ENCODE measurements at regions not wholly inside any gene's neighbourhood (a gene's known extent, or its start where the extent isn't known, plus 50 kb on each side); places are given as distances from the start of the nearest gene placed in this dataset.

DNA sequence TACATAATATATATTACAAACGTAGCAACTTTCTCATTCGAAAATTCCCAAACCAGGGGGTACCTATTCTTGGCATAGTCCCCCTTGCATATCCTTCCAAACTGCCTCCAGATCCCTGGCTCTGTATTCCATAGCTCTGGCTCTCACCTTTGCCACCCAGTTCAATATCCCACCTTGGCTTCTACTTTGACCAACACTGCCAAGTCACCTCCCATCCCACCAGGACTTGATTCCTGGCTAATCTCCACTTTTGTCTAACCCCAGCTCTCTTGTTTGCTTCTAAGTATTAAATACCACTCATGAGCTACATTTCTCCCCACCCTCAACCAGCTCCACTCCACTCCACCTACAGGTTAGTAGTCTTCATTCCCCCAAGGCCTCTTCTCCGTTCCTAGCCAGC lies 103.2 kb upstream of the WDR75 start:
- no peak for DNase-seq (ENCODE audit: low read depth, low spot score)
- ChIA-PET CTCF (no interaction called here), SMC1A (ENCODE audit: uncharacterized antibody, unreplicated experiment) (no interaction called here), POLR2A (no interaction called here), RAD21 (ENCODE audit: unreplicated experiment) (no interaction called here)
- Histone ChIP-seq H3K27me3 (replicated peaks in 1 of 2; ENCODE audit: control insufficient read depth in 2 of 2, insufficient read depth in 2 of 2, low read length in 1 of 2) (no peaks in the 10 kb centered on the region), H3K9ac (ENCODE audit: control insufficient read depth, insufficient read depth, low read length) (no peak overlapping the region), H3K4me3 (no peak overlapping the region), H3K4me1 (ENCODE audit: control insufficient read depth, insufficient read depth, low read length) (no peaks in the 10 kb centered on the region), H2AFZ (ENCODE audit: control insufficient read depth, low read depth, low read length) (no peak overlapping the region), H3K27ac (ENCODE audit: control insufficient read depth, insufficient read depth) (no peak overlapping the region), H3K4me2 (ENCODE audit: control insufficient read depth, insufficient read depth) (no peak overlapping the region), H3K9me3 (replicated peaks; ENCODE audit: control insufficient read depth, insufficient read depth, low read length) (no peaks in the 10 kb centered on the region; the same call in 2 of the 3 replicates), H4K20me1 (ENCODE audit: control insufficient read depth, insufficient read depth) (no peaks in the 10 kb centered on the region), H3K36me3 (ENCODE audit: control insufficient read depth in 2 of 2, insufficient read depth in 2 of 2, low read length in 1 of 2) (no peaks in the 10 kb centered on the region), H3K79me2 (ENCODE audit: control insufficient read depth, insufficient read depth, low read length) (no peaks in the 10 kb centered on the region)
- FAIRE-seq, result no peak
- WGBS (ENCODE audit: insufficient coverage, insufficient replicate concordance, low lambda C conversion rate, missing lambda C conversion rate), result 0% methylated on average over 3 of the region's 3 CpGs
- TF ChIP-seq, protein P1, sequence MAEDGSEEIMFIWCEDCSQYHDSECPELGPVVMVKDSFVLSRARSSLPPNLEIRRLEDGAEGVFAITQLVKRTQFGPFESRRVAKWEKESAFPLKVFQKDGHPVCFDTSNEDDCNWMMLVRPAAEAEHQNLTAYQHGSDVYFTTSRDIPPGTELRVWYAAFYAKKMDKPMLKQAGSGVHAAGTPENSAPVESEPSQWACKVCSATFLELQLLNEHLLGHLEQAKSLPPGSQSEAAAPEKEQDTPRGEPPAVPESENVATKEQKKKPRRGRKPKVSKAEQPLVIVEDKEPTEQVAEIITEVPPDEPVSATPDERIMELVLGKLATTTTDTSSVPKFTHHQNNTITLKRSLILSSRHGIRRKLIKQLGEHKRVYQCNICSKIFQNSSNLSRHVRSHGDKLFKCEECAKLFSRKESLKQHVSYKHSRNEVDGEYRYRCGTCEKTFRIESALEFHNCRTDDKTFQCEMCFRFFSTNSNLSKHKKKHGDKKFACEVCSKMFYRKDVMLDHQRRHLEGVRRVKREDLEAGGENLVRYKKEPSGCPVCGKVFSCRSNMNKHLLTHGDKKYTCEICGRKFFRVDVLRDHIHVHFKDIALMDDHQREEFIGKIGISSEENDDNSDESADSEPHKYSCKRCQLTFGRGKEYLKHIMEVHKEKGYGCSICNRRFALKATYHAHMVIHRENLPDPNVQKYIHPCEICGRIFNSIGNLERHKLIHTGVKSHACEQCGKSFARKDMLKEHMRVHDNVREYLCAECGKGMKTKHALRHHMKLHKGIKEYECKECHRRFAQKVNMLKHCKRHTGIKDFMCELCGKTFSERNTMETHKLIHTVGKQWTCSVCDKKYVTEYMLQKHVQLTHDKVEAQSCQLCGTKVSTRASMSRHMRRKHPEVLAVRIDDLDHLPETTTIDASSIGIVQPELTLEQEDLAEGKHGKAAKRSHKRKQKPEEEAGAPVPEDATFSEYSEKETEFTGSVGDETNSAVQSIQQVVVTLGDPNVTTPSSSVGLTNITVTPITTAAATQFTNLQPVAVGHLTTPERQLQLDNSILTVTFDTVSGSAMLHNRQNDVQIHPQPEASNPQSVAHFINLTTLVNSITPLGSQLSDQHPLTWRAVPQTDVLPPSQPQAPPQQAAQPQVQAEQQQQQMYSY (CRISPR knock-in tag; IDR thresholded peaks at IDR 0.05), result no peak
- TF ChIP-seq, protein P2, sequence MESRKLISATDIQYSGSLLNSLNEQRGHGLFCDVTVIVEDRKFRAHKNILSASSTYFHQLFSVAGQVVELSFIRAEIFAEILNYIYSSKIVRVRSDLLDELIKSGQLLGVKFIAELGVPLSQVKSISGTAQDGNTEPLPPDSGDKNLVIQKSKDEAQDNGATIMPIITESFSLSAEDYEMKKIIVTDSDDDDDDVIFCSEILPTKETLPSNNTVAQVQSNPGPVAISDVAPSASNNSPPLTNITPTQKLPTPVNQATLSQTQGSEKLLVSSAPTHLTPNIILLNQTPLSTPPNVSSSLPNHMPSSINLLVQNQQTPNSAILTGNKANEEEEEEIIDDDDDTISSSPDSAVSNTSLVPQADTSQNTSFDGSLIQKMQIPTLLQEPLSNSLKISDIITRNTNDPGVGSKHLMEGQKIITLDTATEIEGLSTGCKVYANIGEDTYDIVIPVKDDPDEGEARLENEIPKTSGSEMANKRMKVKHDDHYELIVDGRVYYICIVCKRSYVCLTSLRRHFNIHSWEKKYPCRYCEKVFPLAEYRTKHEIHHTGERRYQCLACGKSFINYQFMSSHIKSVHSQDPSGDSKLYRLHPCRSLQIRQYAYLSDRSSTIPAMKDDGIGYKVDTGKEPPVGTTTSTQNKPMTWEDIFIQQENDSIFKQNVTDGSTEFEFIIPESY (IDR thresholded peaks at IDR 0.05), result no peak
- TF ChIP-seq MEF2A (IDR thresholded peaks at IDR 0.05; ENCODE audit: insufficient read depth, low read depth, low read length) (no peak), HDAC6 (IDR thresholded peaks at IDR 0.05; ENCODE audit: unreplicated experiment) (no peak), ETV6 (conservative IDR thresholded peaks at IDR 0.05 in 1 of 2, IDR thresholded peaks at IDR 0.05 in 1 of 2; ENCODE audit: borderline replicate concordance in 1 of 2, low read depth in 1 of 2) (no peak)
- TF ChIP-seq, protein P3, sequence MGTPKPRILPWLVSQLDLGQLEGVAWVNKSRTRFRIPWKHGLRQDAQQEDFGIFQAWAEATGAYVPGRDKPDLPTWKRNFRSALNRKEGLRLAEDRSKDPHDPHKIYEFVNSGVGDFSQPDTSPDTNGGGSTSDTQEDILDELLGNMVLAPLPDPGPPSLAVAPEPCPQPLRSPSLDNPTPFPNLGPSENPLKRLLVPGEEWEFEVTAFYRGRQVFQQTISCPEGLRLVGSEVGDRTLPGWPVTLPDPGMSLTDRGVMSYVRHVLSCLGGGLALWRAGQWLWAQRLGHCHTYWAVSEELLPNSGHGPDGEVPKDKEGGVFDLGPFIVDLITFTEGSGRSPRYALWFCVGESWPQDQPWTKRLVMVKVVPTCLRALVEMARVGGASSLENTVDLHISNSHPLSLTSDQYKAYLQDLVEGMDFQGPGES (IDR thresholded peaks at IDR 0.05), result no peak
- no peak for ATAC-seq
- BruUV-seq (replicated peaks), result no TSS peak
- intact Hi-C loops (cut with micrococcal nuclease; ENCODE audit: unreplicated experiment), result no loop called here
- in situ Hi-C loops (cut with MboI), result no loop called here

Measured in GM12878 (cell line).